HG02884 (cell line): ENCODE measurements at regions not wholly inside any gene's neighbourhood (a gene's known extent, or its start where the extent isn't known, plus 50 kb on each side); places are given as distances from the start of the nearest gene placed in this dataset.
"Not testable (repeated sequence)": the region's sequence is repeated elsewhere in the genome, so short reads cannot be mapped to it uniquely, and the experiment has no call there.

ENCODE experiments used
- ATAC-seq: cut with Tn5 transposase; IDR thresholded peaks from one replicate; pipeline ENCODE4 v1.9.1; 2021; ENCODE audit warnings: mild to moderate bottlenecking, moderate library complexity; ENCODE audit not compliant: unreplicated experiment

GRCh38 chr6:58067867-58068548, 750.6 kb downstream of the PRIM2 start:
- not testable (repeated sequence) for ATAC-seq

DNA sequence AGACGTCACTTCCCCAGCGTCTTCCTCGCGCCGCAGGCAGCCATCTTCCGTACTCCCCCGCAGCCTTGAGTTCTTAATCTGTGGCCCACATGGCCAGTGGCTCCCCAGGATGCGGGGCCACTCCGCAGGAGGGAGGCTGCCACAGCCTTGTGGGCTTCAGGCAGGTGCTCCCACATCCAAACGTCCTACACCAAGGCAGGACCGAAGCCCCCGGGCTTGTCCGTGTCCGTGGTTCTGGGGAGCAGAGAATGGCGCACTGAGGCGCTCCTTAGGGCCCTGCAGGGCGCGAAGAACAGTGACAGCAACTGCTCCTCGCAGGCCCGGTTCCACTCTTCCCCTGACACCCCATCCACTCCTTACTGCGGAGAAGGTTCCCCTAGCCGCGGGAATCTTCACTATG, 755.8 kb downstream of the PRIM2 start:
- ATAC-seq, result no peak

GRCh38 chr6:58090067-58090466, 772.6 kb downstream of the PRIM2 start:
- not testable (repeated sequence) for ATAC-seq

DNA sequence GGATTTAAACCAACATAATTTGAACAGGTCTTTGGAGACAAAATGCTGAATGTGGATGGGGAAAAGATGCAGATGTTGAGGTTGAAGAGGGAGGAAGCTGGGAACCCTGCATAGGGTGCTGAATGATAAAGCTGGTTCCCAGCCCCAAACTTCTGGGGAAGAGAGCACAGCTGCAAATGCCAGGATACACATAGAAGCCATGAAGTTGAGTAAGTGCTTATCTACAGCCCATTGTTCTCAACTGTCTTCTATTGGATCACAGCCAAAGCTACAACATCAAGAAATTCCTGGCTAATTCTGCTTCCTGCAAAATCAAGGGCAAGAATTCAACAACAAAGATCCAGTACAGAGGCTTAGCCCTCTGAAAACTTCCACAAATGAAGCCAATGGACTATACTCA, 779.8 kb downstream of the PRIM2 start:
- not testable (repeated sequence) for ATAC-seq

DNA sequence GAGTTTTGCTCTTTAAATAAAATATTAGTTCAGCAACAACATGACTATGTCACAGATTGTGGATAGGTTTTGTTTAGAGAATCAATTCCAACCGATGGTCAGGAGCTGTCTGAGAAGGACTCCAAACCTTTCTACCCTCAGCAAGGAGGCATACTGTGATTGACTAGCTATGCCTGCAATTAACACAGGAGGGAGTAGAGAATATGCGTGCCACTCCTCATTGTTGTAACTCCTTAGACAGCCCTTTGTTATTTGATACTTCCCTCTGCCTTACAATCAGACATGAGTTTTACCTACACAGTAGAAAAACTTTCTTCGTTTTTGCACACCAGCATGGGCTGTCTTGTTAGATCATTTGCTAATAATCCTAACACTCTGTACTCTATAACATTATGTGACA, 796.5 kb downstream of the PRIM2 start:
- ATAC-seq, result no peak

DNA sequence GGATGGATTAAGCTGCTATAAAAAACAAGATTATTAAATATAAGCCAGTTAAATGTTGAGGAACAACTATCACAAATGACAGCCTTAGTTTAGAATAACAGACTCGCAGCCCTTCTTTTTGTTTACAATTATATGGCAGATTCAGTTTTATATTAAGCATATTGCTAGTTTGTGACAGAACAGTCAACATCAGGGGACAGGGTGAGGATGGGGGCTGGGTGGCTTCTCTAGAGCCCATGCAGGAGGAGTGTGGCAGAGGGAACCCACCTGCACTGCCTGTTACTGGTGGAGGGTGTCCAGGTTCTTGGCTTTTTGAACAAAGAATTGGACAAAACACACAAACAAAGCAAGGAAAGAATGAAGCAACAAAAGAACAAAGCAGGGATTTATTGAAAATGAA, 799.7 kb downstream of the PRIM2 start:
- ATAC-seq, result not testable (repeated sequence)

DNA sequence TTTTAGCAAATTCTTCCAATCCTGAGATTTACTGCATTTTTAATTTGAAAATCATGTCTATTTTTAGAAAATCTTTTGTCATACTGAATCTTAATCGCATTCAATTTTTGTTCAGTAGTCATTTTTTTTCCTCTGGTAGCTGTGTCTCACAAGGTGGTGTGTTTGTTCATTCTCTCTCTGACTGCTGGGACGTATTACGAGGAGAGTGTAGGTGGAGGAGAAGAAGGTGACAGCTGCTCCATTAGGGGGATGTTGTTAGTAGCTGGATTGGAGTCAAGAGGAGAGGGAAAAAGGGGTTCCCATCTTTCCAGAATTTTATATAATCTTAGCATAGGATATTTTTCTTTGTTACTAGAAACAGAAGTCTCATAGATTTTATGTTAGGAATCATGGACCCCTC, 804.2 kb downstream of the PRIM2 start:
- ATAC-seq, result not testable (repeated sequence)

DNA sequence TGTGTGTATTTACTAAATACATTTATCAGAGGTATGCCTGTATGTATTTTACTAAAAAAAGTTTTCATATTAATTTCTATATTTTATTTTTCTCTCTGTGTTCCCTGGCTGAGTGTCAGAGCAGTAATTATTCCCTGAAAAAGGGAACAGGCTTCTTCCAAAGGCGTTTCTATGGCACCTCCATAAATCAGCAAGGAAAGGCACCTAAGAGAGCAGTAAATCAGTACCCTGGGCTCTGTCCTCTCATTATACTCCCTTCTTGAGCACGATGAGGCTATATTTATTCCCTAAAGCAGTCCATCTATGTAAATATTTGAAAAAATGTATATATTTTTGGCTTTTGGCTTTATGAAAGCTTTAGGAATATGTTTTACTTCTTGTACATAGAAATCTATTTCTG, 806.3 kb downstream of the PRIM2 start:
- ATAC-seq, result not testable (repeated sequence)

- ATAC-seq, result not testable (repeated sequence)
These were observed 811.1 kb downstream of the PRIM2 start for GRCh38 chr6:58128549-58128948.

- ATAC-seq, result not testable (repeated sequence)
These were observed 811.7 kb downstream of the PRIM2 start for GRCh38 chr6:58129098-58129497.

DNA sequence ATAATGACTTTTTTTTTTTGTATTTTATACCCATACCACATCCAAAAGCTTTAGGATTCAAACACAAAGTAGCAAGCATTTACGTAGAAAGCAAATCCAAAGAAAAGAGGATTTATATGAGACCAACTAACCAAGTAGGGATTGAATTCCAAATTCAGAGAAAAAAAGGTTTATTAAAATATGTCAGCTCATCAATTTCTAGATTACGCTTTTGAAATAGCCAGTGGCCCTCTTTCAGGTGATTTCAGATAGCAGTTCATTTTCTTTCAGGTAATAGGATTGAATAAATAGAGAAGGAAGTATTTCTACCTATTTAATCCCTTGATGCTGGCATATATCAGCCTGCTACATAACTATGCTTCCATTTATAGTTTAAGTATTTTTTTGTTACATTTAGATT, 822.3 kb downstream of the PRIM2 start:
- ATAC-seq, result not testable (repeated sequence)

GRCh38 chr6:58171025-58171424, 853.6 kb downstream of the PRIM2 start:
- not testable (repeated sequence) for ATAC-seq

DNA sequence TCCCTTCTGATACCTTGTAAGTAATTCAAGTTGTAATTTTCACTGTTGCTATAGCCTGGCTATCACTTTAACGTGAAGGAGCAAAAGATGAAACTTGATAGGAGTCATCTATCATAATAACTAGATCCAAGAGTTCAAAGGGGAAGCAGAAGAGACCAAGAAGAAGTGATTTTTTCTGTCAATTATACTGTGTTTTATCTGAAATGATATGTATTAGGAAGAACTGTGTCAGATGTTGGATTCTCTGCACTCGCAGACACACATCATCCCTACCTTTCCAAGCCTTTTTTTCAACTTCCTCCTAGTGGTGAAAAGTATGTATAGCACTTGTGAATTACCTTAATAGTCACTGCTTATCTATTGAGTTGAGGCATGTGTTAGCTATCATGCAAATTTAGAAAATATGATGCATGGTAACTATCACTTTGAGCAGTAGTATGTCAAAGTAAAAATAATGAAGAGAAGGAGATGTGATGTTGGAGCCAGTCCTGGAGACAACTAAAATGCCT, 864.2 kb downstream of the PRIM2 start:
- ATAC-seq, result peak; percentile 59

DNA sequence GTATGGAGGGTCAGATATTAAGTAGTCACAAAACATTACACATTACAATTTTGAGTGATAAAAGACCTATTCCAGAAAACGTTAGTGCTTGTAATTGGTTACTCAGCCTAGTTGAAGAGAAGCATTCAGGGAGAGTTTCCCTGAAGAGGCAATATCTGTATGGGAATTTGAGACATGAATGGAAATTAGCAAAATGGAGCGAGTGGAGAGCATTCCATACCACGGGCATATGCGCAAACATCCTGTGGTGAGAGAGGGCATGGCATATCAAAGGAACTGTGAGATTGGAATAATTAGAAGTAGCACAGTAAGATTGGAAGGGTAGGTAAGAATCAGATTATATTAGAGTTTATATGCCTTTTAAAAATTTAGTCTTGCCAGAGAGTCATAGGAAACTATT, 867.9 kb downstream of the PRIM2 start:
- not testable (repeated sequence) for ATAC-seq

DNA sequence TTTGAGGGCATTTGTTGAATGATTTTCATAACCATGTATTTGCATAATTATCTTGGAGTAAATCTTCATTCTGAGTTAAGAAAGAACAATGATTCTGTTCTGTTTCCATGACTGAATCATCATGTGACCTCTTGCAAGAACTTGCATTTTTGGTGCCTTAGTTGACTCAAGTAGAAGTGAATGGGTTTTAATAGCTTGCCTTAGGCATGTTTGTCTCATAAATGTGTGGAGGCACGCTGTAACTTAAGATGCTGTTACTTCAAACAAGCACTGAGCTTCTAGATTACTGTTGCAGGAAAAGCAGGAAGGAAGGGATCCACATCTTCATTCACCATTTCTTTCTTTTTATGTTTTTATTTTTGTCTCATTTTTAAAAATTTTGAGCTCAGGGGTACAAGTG, 875.8 kb downstream of the PRIM2 start:
- ATAC-seq, result not testable (repeated sequence)

DNA sequence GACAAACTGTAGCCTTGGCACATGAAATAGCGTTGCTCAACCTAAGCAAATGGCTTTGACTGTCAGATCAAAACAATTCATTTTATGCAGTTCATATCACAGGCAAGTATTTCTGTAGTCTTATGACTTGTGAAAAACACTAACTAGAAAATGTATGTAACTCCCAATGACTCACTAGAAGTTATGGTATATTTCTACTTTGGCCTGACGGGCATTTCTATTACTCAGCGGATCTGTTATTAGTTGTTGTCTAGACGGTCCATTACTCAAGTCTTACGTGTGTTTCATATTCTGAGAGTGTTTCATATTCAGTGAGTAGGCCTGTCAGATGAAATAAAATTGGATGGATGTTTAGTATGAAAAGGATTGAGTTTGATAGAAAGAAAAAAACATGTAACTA, 880.9 kb downstream of the PRIM2 start:
- ATAC-seq, result no peak

DNA sequence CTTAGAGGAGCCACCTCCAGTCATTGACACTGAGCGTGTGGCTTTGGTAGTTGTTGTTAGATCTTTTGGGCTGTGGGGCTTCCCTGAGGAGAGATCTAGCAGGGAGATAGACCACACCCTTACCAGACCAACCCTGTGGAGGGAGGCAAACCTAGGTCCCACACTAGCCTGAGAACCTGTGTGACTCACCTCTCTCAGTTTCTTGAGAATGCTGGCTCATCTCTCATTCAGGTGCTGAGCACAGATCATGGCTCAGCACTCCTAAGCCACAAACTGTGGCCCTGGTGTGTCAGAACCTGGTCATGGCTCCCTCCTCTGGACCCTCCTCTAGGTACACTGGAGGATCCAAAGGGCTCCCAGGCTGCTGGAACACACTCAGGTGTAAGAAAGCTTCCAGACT, 919.7 kb downstream of the PRIM2 start:
- ATAC-seq, result not testable (repeated sequence)

- ATAC-seq, result not testable (repeated sequence)
These were observed 921.0 kb downstream of the PRIM2 start for GRCh38 chr6:58238421-58238820.

GRCh38 chr6:58257625-58258024, 940.2 kb downstream of the PRIM2 start:
- not testable (repeated sequence) for ATAC-seq

DNA sequence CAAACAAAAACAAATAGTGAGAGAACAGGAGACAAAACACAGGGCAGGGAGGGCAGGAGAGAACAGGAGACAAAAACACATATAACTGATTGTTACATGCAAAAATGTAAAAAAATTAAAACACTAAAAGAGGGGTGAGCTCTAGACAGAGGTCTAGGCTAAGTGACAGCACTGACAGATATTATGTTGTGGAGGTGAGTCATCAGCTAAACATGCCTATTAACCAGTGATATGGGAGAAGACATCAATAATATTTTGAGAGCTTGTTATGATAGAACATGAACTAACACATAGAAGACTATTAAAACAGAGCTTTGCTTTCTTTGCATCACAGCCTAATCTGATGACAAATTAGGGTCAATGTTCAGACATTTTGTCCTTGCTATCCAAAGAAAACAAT, 972.7 kb downstream of the PRIM2 start:
- ATAC-seq, result no peak

DNA sequence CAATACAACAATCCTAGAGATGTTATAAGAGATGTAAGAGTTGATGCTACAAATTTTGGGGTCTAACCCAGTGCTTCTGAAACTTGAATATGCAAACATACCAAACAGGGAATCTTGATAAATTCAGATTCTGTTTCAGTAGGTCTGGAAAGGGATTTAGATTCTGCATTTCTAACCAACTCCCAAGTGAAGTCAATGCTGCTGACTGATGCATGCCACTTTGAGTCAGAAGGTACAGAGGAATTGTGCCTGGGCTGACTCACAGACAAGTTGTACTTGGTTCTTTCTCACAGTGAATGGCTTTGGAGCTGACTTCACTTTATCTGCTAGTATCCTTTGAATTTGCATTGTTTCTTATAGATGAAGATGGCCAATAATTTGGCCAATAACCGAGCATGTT, 973.9 kb downstream of the PRIM2 start:
- not testable (repeated sequence) for ATAC-seq

- not testable (repeated sequence) for ATAC-seq
These were observed 990.5 kb downstream of the PRIM2 start for GRCh38 chr6:58307901-58308300.

GRCh38 chr6:58332108-58332507, 1014.7 kb downstream of the PRIM2 start:
- not testable (repeated sequence) for ATAC-seq
